ENCODE measurements at regions not wholly inside any gene's neighbourhood (a gene's known extent, or its start where the extent isn't known, plus 50 kb on each side); places are given as distances from the start of the nearest gene placed in this dataset.

DNA sequence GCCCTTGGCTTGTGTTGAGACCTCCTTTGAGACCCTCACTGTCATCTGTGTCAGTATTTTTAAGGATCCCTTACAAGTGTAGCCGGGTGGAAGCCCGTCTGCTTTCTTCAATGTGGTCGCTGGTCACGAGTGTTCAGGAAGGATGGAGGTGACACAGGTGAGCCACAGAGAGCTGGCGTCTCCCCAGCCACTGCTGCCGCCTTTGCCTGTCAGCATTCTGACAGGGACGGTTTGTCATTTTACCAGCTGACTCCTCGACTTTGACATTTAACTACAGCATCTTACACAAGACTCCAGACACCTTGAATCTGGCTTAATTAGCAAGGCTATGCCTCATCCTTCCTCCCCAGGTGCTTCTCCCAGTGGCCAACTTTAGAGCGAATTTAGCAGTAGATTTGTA is 56.3 kb upstream of the MPHOSPH6 start (continued):
- TF ChIP-seq, protein P1, sequence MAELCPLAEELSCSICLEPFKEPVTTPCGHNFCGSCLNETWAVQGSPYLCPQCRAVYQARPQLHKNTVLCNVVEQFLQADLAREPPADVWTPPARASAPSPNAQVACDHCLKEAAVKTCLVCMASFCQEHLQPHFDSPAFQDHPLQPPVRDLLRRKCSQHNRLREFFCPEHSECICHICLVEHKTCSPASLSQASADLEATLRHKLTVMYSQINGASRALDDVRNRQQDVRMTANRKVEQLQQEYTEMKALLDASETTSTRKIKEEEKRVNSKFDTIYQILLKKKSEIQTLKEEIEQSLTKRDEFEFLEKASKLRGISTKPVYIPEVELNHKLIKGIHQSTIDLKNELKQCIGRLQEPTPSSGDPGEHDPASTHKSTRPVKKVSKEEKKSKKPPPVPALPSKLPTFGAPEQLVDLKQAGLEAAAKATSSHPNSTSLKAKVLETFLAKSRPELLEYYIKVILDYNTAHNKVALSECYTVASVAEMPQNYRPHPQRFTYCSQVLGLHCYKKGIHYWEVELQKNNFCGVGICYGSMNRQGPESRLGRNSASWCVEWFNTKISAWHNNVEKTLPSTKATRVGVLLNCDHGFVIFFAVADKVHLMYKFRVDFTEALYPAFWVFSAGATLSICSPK (IDR thresholded peaks at IDR 0.05; ENCODE audit: borderline replicate concordance) = no peak

DNA sequence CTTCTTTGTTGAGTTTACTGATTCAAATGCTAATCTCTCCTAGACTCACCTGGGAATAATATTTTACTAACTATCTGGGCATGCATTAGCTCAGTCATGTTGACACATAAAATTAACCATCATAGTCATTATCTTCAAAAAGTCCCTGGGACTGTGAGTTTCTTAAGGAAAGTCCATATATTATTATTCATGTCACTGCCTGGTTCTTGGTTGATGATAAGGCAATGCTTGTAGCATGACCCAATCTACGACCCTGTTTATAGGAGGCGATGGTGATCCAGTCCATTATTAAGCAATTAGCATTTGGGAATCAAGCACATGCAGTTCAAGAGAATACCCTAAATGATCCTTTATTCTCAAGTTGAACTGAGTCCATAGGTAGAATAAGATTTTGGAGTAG is 54.8 kb upstream of the MPHOSPH6 start:
- Histone ChIP-seq H3K36me3 (ENCODE audit: control insufficient read depth, insufficient read depth, low read length) (no peaks in the 10 kb centered on the region), H3K9ac (ENCODE audit: insufficient read depth in 1 of 2, low read depth in 2 of 2, low read length in 2 of 2) (no peak overlapping the region), H3K9me1 (ENCODE audit: control insufficient read depth, insufficient read depth, low read length) (no peaks in the 10 kb centered on the region), H2AFZ (ENCODE audit: low read depth, low read length) (no peak overlapping the region), H3K4me1 (replicated peaks in 1 of 2; ENCODE audit: control insufficient read depth in 2 of 2, insufficient read depth in 2 of 2, low read length in 2 of 2) (no peaks in the 10 kb centered on the region), H3K27ac (ENCODE audit: extremely low read depth, low read depth, low read length) (no peak overlapping the region), H3K4me3 (no peak overlapping the region), H3K79me2 (ENCODE audit: control insufficient read depth, insufficient read depth, low read length) (no peaks in the 10 kb centered on the region), H3K27me3 (ENCODE audit: control insufficient read depth in 2 of 2, insufficient read depth in 2 of 2, low read length in 2 of 2) (peaks cover 0 to 7% of the 10 kb centered on the region in 2 experiments; a peak in 3 of 5 replicates), H4K20me1 (replicated peaks; ENCODE audit: control insufficient read depth, insufficient read depth, low read length) (no peaks in the 10 kb centered on the region), H3K4me2 (ENCODE audit: insufficient read depth, low read length) (no peak overlapping the region), H3K9me3 (replicated peaks; ENCODE audit: control insufficient read depth, insufficient read depth, low read depth, low read length) (no peaks in the 10 kb centered on the region)
- 0% methylated on average over 2 of the region's 2 CpGs for WGBS (ENCODE audit: insufficient coverage, low coverage, missing lambda C conversion rate)
- no TSS peak for BruUV-seq (replicated peaks)
- FAIRE-seq = no peak
- CTCF ChIA-PET (ENCODE audit: low intra/inter-chr PET ratio) = no interaction called here
- no peak for DNase-seq (ENCODE audit: extremely low read depth in 1 of 4, low spot score in 3 of 4)
- no peak for ATAC-seq
- POLR2A ChIA-PET = interaction anchor here (0.5 to 0.6 kb wide), 3 partner anchors 30 to 185 kb away, joined by 3 to 4 read pairs (median 4); no protein-coding TSS in a partner anchor
- in situ Hi-C loops (cut with MboI) = no loop called here
- intact Hi-C loops (cut with micrococcal nuclease) = loop anchor here (10.0 kb wide), 1 partner anchor 120 kb away; no protein-coding TSS in a partner anchor
- TF ChIP-seq RBM17 (IDR thresholded peaks at IDR 0.05; ENCODE audit: borderline replicate concordance, low read depth, low read length) (no peak), HDGF (IDR thresholded peaks at IDR 0.05) (no peak)

Measured in K562 (cell line).